Immature natural killer cell (primary cell): ENCODE measurements at regions not wholly inside any gene's neighbourhood (a gene's known extent, or its start where the extent isn't known, plus 50 kb on each side); places are given as distances from the start of the nearest gene placed in this dataset.

ENCODE experiments used
- DNase-seq, 3 donors: peaks; one replicate each; pipeline ENCODE4 v3.0.0; 2022; ENCODE audit warnings: mixed read lengths in 1 of 3
- H3K27ac Mint-ChIP-seq, 6 donors: one replicate each; pipeline ENCODE4 v1.8.0; 2020; ENCODE audit warnings: mixed read lengths in 6 of 6, mild to moderate bottlenecking in 5 of 6, inconsistent platforms in 4 of 6, moderate library complexity in 3 of 6
- H3K27me3 Mint-ChIP-seq, 3 donors: one replicate each; pipeline ENCODE4 v1.8.0; 2020 to 2021; ENCODE audit warnings: low read depth in 3 of 3, mild to moderate bottlenecking in 3 of 3, mixed read lengths in 3 of 3, moderate library complexity in 3 of 3, inconsistent platforms in 1 of 3
- H3K36me3 Mint-ChIP-seq, 3 donors: one replicate each; pipeline ENCODE4 v1.8.0; 2020; ENCODE audit warnings: mixed read lengths in 3 of 3, inconsistent platforms in 2 of 3, mild to moderate bottlenecking in 2 of 3
- H3K4me1 Mint-ChIP-seq, 2 donors: one replicate each; pipeline ENCODE4 v1.8.0; 2020; ENCODE audit warnings: inconsistent platforms in 2 of 2, mild to moderate bottlenecking in 2 of 2, mixed read lengths in 2 of 2, moderate library complexity in 1 of 2
- H3K4me3 Mint-ChIP-seq, 5 donors: one replicate each; pipeline ENCODE4 v1.8.0; 2020; ENCODE audit warnings: mild to moderate bottlenecking in 5 of 5, mixed read lengths in 5 of 5, inconsistent platforms in 3 of 5, moderate library complexity in 3 of 5
- H3K9me3 Mint-ChIP-seq, 6 donors: one replicate each; pipeline ENCODE4 v1.8.0; 2020; ENCODE audit warnings: mild to moderate bottlenecking in 6 of 6, mixed read lengths in 6 of 6, inconsistent platforms in 4 of 6, moderate library complexity in 3 of 6

DNA sequence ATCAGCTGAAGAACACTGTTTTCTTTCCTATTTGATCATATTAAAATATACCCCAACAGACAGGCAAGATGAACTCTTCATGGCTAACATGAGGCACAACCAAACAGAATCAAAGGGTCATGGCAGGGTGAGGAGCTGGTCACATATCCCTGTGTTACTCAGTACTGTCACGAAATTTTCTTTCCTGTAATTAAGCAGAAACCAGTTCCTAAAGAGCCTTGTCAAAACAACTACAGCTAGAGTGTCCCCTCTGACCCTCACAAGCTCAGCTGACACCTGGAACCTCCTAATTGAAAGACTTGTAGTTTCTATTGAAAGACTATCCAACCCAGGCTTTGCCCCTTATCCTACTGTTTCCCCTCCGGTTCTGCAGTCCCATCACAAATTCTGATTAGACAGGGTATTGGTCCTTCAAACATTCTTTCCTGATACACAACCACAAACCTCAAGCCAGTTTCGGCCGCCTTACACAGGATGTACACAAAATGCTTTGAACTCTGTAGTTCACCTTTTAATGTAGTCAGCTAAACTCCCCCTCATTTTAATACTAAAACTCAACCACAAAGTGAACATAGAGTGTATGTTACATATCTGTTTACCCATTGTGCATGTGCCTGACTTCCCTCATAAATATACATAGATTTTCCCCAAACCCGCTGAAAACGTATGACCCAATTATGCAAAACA is 651.9 kb downstream of the MRPL39 start:
- H3K27ac Mint-ChIP-seq: no peak overlapping the region

DNA sequence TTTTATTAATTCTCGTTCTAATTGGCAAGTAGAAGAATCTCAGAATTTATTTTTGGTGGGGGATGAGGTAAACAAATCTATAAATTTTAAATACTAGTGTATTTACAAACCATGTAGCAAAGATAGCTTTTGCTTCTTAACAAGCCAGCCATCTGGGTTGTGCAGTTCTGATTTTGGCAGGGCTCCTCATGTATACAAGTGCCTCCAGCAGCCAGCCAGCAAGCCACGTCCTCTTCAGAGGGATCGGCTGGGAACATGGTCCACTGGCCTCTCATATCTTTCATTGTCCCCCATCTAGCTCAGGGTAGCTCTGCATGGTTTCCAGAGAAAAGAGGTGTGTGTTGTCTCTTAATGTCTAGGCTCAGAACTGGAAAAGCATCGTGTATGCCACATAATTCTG is 659.1 kb downstream of the MRPL39 start:
- Mint-ChIP-seq H3K4me3 (no peak overlapping the region), H3K36me3 (no peaks in the 10 kb centered on the region), H3K9me3 (peaks cover 3 to 27% (median 8%) of the 10 kb centered on the region in 6 donors), H3K27ac (no peak overlapping the region), H3K27me3 (peaks cover 0 to 4% (median 0%) of the 10 kb centered on the region in 3 donors), H3K4me1 (no peaks in the 10 kb centered on the region)
- no peak for DNase-seq

More for the DNA sequence above, 651.9 kb downstream of the MRPL39 start:
- Mint-ChIP-seq H3K27me3 (peaks cover 0 to 3% (median 0%) of the 10 kb centered on the region in 3 donors), H3K9me3 (peaks cover 0 to 31% (median 20%) of the 10 kb centered on the region in 6 donors), H3K36me3 (peaks cover 0 to 4% (median 0%) of the 10 kb centered on the region in 3 donors), H3K4me3 (no peak overlapping the region), H3K4me1 (no peaks in the 10 kb centered on the region)
- no peak for DNase-seq

DNA sequence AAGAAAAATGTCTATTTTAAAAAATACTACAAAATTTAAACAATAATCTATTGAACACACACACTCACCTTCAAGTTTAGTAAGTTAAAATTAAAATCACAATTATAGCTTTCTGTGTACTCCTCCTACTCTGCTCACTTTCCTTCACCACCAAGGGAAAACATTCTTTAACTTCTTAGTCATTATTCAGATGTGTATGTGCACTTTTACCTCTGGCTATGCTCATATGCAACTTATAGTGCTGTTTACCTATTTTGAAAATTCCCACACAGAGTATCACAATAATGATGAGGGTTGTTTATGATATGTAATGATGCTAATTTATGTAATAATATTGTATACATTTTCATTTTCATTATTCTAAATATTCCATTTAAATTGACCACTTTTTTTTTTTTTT is 661.4 kb downstream of the MRPL39 start:
- DNase-seq: no peak
- H3K9me3 Mint-ChIP-seq: peaks cover 4 to 21% (median 8%) of the 10 kb centered on the region in 6 donors
- H3K27me3 Mint-ChIP-seq: peaks cover 0 to 4% (median 0%) of the 10 kb centered on the region in 3 donors
- H3K27ac Mint-ChIP-seq: no peak overlapping the region
- no peak overlapping the region for H3K4me3 Mint-ChIP-seq
- H3K4me1 Mint-ChIP-seq: no peaks in the 10 kb centered on the region
- no peaks in the 10 kb centered on the region for H3K36me3 Mint-ChIP-seq

DNA sequence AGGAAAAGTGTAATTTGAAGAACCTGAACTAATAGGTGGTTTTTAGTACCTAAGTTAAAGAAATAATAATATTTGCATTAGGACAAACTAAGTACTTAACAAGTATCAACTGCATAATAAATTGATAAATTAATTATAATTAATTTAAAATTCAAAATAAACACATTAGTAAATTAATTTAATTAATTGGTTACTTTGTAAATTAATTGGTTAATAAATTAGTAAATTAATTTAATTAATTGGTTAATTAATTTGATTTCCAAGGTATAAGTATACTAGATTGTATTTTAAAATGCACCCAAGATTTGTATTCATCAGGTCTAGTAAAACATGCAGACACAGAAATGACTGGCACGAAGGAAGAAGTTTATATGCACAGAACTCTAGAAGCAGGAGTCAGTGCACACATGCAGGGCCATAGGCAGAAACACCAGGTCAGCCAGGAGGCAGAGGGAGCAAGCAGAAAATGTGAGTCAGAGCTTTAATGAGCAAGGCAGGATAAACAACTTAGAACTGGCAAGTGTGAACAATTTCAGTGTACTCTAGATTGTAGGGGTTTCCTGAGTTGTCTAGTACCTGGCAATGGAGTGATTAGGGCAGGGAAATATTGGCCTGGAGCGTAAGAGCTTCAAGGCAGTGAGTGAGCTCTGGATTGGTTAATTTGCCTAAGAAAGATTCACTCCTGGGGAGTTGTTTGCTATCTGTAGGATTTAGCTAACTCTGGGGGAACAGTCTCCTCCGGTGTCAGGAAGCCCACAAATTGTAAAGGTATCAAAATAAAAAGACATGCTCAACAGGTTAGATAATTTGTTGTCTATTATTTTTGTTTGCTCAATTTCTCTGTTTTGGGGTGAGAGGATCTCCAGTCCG is 665.7 kb downstream of the MRPL39 start:
- Mint-ChIP-seq H3K4me3 (no peak overlapping the region), H3K9me3 (peaks cover 6 to 22% (median 14%) of the 10 kb centered on the region in 6 donors), H3K27me3 (peaks cover 0 to 4% (median 0%) of the 10 kb centered on the region in 3 donors), H3K36me3 (no peaks in the 10 kb centered on the region), H3K27ac (no peak overlapping the region), H3K4me1 (no peaks in the 10 kb centered on the region)
- no peak for DNase-seq

DNA sequence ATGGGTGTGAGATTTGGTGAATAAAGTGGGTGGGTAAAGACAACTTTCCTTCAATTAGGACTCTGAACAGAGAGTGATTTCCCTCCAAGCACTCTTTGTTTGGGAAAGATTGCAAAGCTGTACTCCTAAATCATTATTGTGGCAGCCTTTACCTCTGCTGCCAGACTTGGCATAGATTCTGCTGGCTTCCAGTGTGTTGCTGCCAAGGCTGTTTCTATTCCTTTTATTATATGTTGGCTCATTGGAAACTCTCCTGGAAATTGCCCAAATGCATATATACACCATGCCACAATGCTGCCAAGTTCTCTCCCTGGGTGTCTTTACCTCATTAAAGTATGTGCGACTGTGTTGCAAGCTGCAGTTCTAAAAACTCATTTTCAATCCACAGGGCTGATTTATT is 668.0 kb downstream of the MRPL39 start:
- Mint-ChIP-seq H3K36me3 (no peaks in the 10 kb centered on the region), H3K4me3 (no peak overlapping the region), H3K27me3 (peaks cover 0 to 4% (median 0%) of the 10 kb centered on the region in 3 donors), H3K9me3 (peaks cover 5 to 16% (median 13%) of the 10 kb centered on the region in 6 donors), H3K4me1 (no peaks in the 10 kb centered on the region), H3K27ac (no peak overlapping the region)
- DNase-seq: no peak

- peaks cover 5 to 16% (median 13%) of the 10 kb centered on the region in 6 donors for H3K9me3 Mint-ChIP-seq
- H3K4me3 Mint-ChIP-seq: no peak overlapping the region
- H3K36me3 Mint-ChIP-seq: no peaks in the 10 kb centered on the region
- DNase-seq: no peak
- H3K27ac Mint-ChIP-seq: no peak overlapping the region
- no peaks in the 10 kb centered on the region for H3K4me1 Mint-ChIP-seq
- no peaks in the 10 kb centered on the region for H3K27me3 Mint-ChIP-seq
Observed at GRCh38 chr21:24938573-24938972, 668.7 kb downstream of the MRPL39 start.

GRCh38 chr21:24935991-24936390 is 671.3 kb downstream of the MRPL39 start:
- Mint-ChIP-seq H3K36me3 (no peaks in the 10 kb centered on the region), H3K4me3 (no peak overlapping the region), H3K9me3 (peaks cover 0 to 16% (median 12%) of the 10 kb centered on the region in 6 donors), H3K4me1 (no peaks in the 10 kb centered on the region), H3K27ac (no peak overlapping the region), H3K27me3 (no peaks in the 10 kb centered on the region)
- no peak for DNase-seq

- DNase-seq: no peak
- H3K27me3 Mint-ChIP-seq: peaks cover 0 to 2% (median 0%) of the 10 kb centered on the region in 3 donors
- no peak overlapping the region for H3K4me3 Mint-ChIP-seq
- H3K9me3 Mint-ChIP-seq: peaks cover 7 to 15% (median 9%) of the 10 kb centered on the region in 6 donors
- no peak overlapping the region for H3K27ac Mint-ChIP-seq
- H3K4me1 Mint-ChIP-seq: no peaks in the 10 kb centered on the region
- H3K36me3 Mint-ChIP-seq: no peaks in the 10 kb centered on the region
Observed at GRCh38 chr21:24910591-24910990, 696.7 kb downstream of the MRPL39 start.

DNA sequence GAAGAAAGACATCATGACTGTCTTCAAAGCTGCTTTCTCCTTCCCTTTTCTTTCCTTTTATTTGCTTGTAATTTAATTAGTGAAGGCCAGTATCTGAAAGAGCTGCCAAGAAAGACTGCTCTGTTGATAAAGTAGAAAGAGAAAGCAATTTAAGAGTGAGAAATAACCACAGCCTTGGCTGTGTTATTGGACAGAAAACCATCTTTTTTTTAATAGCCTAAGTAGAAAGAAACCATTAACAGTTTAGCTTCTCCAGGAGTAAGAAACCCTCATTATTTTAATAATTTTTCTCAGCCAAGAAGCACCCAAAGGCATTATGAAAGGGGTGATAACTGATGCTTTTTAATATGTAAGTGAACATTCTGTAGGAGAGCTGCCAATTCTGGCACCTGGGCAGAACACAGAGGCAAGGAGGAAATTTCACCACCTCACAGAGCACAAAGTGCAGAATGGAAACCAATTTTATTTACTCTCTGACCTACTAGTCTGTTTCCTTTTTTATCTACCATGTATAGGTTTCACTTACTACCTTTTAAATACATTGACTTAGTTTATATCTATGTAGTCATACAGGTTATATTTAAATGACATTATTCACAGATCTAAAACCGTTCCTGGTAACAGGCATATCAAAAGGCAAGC is 703.2 kb downstream of the MRPL39 start:
- Mint-ChIP-seq H3K9me3 (peaks cover 0 to 11% (median 3%) of the 10 kb centered on the region in 6 donors), H3K27ac (no peak overlapping the region), H3K36me3 (no peaks in the 10 kb centered on the region), H3K4me1 (no peaks in the 10 kb centered on the region), H3K4me3 (no peak overlapping the region), H3K27me3 (peaks cover 0 to 2% (median 0%) of the 10 kb centered on the region in 3 donors)
- no peak for DNase-seq

GRCh38 chr21:24899138-24899537 is 708.1 kb downstream of the MRPL39 start:
- Mint-ChIP-seq H3K27me3 (no peaks in the 10 kb centered on the region), H3K4me3 (no peak overlapping the region), H3K4me1 (no peaks in the 10 kb centered on the region), H3K9me3 (peaks cover 0 to 10% (median 5%) of the 10 kb centered on the region in 6 donors), H3K27ac (no peak overlapping the region), H3K36me3 (no peaks in the 10 kb centered on the region)
- DNase-seq: no peak

DNA sequence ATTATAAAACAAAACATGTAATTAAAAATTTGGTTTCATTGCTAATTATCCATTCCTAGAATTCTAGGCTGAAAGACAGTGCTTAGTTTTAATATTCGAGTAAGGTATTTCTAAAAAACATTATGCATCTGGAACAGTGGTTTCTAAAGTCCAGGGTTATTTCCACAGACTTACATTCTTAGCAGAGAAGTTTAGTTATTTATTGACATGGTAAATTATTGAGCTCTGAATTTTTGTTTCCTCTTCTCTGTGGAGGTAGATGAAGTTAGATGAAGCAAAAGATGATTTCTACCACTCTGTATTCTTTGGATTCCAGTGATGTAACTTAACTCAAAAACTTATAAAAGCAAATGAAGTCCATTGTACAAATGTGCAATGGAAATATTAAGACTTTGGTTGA is 709.4 kb downstream of the MRPL39 start:
- Mint-ChIP-seq H3K36me3 (no peaks in the 10 kb centered on the region), H3K27me3 (no peaks in the 10 kb centered on the region), H3K27ac (no peak overlapping the region), H3K9me3 (peaks cover 0 to 10% (median 4%) of the 10 kb centered on the region in 6 donors), H3K4me3 (no peak overlapping the region), H3K4me1 (no peaks in the 10 kb centered on the region)
- no peak for DNase-seq

- H3K9me3 Mint-ChIP-seq: peaks cover 0 to 13% (median 6%) of the 10 kb centered on the region in 6 donors
- peaks cover 0 to 3% (median 0%) of the 10 kb centered on the region in 3 donors for H3K36me3 Mint-ChIP-seq
- DNase-seq: no peak
- H3K4me1 Mint-ChIP-seq: no peaks in the 10 kb centered on the region
- no peaks in the 10 kb centered on the region for H3K27me3 Mint-ChIP-seq
- H3K4me3 Mint-ChIP-seq: no peak overlapping the region
- H3K27ac Mint-ChIP-seq: no peak overlapping the region
Observed at GRCh38 chr21:24896735-24897124, 710.6 kb downstream of the MRPL39 start.

DNA sequence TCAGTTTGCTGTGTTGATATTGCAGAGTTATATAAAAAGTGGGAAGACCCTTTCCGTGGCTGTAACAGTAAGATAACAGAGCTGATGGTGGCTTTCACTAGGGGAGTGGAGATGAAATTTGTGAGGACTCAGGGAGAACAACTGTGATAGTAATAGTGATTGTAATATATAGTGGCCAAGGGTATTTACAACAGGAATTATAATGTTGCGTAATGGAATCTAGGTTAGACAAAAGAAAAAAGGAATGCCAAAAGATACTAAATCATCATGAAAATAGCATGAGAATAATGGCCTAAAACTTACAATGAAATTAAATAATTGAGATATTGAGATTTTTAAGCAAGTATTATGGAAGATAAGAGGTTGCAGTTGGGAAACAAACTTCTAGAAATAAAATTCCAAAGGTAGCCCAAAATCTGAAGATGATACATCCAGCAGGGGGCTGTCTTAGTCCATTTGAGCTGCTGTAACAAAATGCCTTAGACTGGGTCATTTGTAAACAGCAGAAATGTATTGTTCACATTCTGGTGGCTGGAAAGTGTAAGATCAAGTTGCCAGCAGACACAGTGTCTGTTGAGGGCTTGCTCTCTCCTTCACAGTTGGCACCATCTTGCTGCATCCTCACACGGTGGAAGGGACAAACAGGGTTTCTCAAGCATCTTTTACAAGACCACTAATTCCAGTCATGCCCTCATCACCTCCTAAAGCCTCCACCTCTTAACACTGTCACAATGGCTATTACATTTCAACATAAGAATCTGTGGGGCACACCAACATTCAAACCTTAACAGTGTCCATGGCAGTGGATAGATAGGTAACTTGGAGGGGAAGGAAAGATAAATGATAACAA is 711.2 kb downstream of the MRPL39 start:
- Mint-ChIP-seq H3K27me3 (no peaks in the 10 kb centered on the region), H3K27ac (no peak overlapping the region), H3K4me3 (no peak overlapping the region), H3K9me3 (peaks cover 0 to 15% (median 6%) of the 10 kb centered on the region in 6 donors), H3K36me3 (peaks cover 0 to 3% (median 0%) of the 10 kb centered on the region in 3 donors), H3K4me1 (no peaks in the 10 kb centered on the region)
- no peak for DNase-seq
